Transverse colon (tissue), 3 donors: ENCODE measurements at regions not wholly inside any gene's neighbourhood (a gene's known extent, or its start where the extent isn't known, plus 50 kb on each side); places are given as distances from the start of the nearest gene placed in this dataset.

Source experiments
- POLR2A ChIP-seq: fragments of 450-650 bp; IDR thresholded peaks from one replicate; pipeline ENCODE4 v1.6.1; 2016; ENCODE audit warnings: antibody characterized with exemption, mild to moderate bottlenecking, moderate library complexity
- TF ChIP-seq, protein P1 (sequence below), 5 experiments: fragments of 200-600 bp in 3 of 5; fragments of 450-650 bp in 2 of 5; sonication (generic) in 3 of 5; IDR thresholded peaks; 1 replicate in 2 of 5; 2 replicates in 3 of 5; pipeline ENCODE4 v1.5.1; 2016 to 2017; ENCODE audit warnings: antibody characterized with exemption in 5 of 5, inconsistent platforms in 3 of 5, mild to moderate bottlenecking in 2 of 5, moderate library complexity in 1 of 5

DNA sequence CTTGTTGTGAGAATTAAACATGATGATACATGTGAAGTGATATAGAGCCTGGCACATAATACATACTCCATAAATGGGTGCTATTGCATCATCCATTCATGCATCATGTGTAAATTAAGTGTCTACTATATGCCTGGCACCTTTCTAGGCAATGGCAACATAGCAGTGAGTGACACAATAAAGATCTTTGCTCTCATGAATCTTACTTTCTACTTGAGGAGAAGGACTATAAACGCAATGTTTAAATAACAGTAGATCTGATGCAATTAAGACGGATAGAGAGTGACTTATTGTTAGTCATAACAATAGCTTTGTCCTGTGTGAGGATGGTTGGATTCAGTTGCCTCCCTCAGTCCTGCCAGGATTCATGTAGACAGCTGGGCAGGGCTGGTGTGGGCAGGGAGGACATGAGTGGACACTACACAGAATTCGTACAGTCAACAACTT lies 88.4 kb upstream of the NPAS2 start:
- no peak for TF ChIP-seq POLR2A
- TF ChIP-seq, protein P1, sequence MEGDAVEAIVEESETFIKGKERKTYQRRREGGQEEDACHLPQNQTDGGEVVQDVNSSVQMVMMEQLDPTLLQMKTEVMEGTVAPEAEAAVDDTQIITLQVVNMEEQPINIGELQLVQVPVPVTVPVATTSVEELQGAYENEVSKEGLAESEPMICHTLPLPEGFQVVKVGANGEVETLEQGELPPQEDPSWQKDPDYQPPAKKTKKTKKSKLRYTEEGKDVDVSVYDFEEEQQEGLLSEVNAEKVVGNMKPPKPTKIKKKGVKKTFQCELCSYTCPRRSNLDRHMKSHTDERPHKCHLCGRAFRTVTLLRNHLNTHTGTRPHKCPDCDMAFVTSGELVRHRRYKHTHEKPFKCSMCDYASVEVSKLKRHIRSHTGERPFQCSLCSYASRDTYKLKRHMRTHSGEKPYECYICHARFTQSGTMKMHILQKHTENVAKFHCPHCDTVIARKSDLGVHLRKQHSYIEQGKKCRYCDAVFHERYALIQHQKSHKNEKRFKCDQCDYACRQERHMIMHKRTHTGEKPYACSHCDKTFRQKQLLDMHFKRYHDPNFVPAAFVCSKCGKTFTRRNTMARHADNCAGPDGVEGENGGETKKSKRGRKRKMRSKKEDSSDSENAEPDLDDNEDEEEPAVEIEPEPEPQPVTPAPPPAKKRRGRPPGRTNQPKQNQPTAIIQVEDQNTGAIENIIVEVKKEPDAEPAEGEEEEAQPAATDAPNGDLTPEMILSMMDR (IDR thresholded peaks at IDR 0.05) = no peak
